ENCODE measurements at regions not wholly inside any gene's neighbourhood (a gene's known extent, or its start where the extent isn't known, plus 50 kb on each side); places are given as distances from the start of the nearest gene placed in this dataset.

DNA sequence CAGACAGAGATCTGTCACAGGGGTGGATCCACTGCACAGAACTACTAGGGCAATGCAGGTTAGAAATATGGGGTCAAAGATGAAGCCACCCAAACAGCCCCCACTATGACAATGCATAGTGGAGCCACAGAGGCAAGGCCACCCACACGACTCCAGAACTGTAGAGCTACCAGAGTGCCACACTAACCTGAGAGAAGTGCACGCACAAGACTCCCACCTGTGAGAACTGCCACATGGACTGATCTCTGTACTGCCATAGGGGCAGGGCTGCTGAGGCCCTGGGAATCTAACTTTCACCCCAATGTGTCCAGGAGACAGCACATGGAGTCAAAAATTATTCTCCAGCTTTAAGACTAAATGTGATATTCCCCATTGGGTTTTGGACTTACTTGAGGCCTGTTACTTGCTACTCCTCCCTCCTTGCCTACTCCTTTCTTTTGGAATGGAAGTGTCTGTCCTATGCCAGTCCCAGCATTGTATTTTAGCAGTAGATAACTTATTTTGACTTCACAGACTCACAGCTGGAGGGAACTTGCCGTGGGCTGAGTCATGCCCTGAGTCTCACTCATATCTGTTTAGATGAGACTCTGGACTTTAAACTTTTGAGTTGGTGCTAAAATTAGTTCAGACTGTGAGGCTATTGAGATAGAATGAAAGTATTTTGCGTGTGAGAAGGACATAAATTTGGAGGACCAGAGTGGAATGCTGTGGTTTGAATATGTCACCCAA is 853.3 kb downstream of the MAT2B start:
- no peak overlapping the region for H3K27ac ChIP-seq (ENCODE audit: low read length in 2 of 2)
- no peak overlapping the region for H2AFZ ChIP-seq (ENCODE audit: insufficient read depth, low read depth, low read length, poor library complexity, severe bottlenecking)
- CTCF ChIA-PET = no interaction called here

More for the DNA sequence above, 853.3 kb downstream of the MAT2B start:
- TF ChIP-seq EZH2 (IDR thresholded peaks at IDR 0.05; ENCODE audit: borderline replicate concordance, insufficient read depth, low read depth, low read length, poor library complexity, severe bottlenecking) = no peak
- TF ChIP-seq, protein P1, sequence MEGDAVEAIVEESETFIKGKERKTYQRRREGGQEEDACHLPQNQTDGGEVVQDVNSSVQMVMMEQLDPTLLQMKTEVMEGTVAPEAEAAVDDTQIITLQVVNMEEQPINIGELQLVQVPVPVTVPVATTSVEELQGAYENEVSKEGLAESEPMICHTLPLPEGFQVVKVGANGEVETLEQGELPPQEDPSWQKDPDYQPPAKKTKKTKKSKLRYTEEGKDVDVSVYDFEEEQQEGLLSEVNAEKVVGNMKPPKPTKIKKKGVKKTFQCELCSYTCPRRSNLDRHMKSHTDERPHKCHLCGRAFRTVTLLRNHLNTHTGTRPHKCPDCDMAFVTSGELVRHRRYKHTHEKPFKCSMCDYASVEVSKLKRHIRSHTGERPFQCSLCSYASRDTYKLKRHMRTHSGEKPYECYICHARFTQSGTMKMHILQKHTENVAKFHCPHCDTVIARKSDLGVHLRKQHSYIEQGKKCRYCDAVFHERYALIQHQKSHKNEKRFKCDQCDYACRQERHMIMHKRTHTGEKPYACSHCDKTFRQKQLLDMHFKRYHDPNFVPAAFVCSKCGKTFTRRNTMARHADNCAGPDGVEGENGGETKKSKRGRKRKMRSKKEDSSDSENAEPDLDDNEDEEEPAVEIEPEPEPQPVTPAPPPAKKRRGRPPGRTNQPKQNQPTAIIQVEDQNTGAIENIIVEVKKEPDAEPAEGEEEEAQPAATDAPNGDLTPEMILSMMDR (IDR thresholded peaks at IDR 0.05) = no peak
- DNase-seq (no peak), ATAC-seq (ENCODE audit: low read depth) (no peak)
- Histone ChIP-seq H3K79me2 (ENCODE audit: control insufficient read depth, insufficient read depth, low read length) (no peaks in the 10 kb centered on the region), H3K4me2 (replicated peaks; ENCODE audit: low read depth, low read length, poor library complexity, severe bottlenecking) (no peak overlapping the region), H3K9me3 (ENCODE audit: control extremely low read depth in 1 of 3, control insufficient read depth in 2 of 3, insufficient read depth in 1 of 3, low read length in 2 of 3) (no peaks in the 10 kb centered on the region), H4K20me1 (ENCODE audit: control insufficient read depth, insufficient read depth, low read length, poor library complexity, severe bottlenecking) (no peaks in the 10 kb centered on the region), H3K36me3 (replicated peaks in 1 of 2; ENCODE audit: control extremely low read depth in 1 of 2, control insufficient read depth in 1 of 2, extremely low read depth in 1 of 2, insufficient read depth in 2 of 2, low read length in 1 of 2) (no peaks in the 10 kb centered on the region), H3K4me3 (ENCODE audit: control extremely low read depth in 1 of 5, extremely low read depth in 1 of 5, insufficient read depth in 1 of 5, low read depth in 2 of 5, low read length in 4 of 5) (no peak overlapping the region), H3K4me1 (ENCODE audit: control insufficient read depth in 2 of 2, insufficient read depth in 2 of 2, low read length in 2 of 2) (no peaks in the 10 kb centered on the region), H3K9ac (ENCODE audit: low read length) (no peak overlapping the region), H3K27me3 (replicated peaks in 1 of 4; ENCODE audit: control extremely low read depth in 1 of 4, control insufficient read depth in 3 of 4, insufficient read depth in 4 of 4, low read length in 3 of 4) (no peaks in the 10 kb centered on the region)
- Mint-ChIP-seq H3K4me3 (no peak overlapping the region), H3K27ac (no peak overlapping the region), H3K9me3 (ENCODE audit: insufficient read depth) (no peaks in the 10 kb centered on the region), H3K4me1 (no peaks in the 10 kb centered on the region), H3K27me3 (no peaks in the 10 kb centered on the region)
- WGBS (ENCODE audit: insufficient coverage) = 66% methylated on average over 3 of the region's 4 CpGs
- POLR2A ChIA-PET = no interaction called here
- intact Hi-C loops (cut with micrococcal nuclease) = no loop called here
